Activated CD4-positive, alpha-beta T cell treated with anti-CD3 and anti-CD28 coated beads, Interleukin-2, Interleukin-4, amounts not matched to agents 100 ng/mL and 50 ng/mL, durations not matched to agents 16 hours and 8 hours (primary cell): ENCODE measurements at regions not wholly inside any gene's neighbourhood (a gene's known extent, or its start where the extent isn't known, plus 50 kb on each side); places are given as distances from the start of the nearest gene placed in this dataset.

Source experiments
- DNase-seq: peaks from one replicate; pipeline ENCODE4 v3.0.0-alpha.2; 2020; ENCODE audit warnings: low spot score

- DNase-seq, result no peak
Measured at GRCh38 chr3:181660337-181660736, 51.4 kb upstream of the SOX2 start.

- DNase-seq, result no peak
Measured at GRCh38 chr3:181637456-181637855, 74.3 kb upstream of the SOX2 start.

GRCh38 chr3:181637056-181637455, 74.7 kb upstream of the SOX2 start:
- DNase-seq, result no peak

- DNase-seq, result no peak
Measured at GRCh38 chr3:181635141-181635540, 76.6 kb upstream of the SOX2 start.

DNA sequence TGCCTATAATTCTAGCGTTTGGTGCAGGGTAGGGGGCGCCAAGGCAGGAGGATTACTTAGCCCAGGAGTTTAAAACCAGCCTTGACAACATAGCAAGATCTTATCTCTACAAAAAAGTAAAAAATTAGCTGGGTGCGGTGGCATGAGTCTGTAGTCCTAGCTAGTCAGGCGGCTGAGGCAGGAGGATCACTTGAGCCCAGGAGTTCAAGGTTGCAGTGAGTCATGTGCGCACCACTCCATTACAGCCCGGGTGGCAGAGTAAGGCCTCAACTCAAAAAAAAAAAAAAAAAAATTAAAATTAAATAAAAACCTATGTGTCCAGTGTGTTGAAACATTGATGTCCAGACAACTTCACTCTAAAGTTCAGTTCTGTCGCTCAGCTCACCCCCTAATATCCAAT, 78.2 kb upstream of the SOX2 start:
- DNase-seq, result no peak

DNA sequence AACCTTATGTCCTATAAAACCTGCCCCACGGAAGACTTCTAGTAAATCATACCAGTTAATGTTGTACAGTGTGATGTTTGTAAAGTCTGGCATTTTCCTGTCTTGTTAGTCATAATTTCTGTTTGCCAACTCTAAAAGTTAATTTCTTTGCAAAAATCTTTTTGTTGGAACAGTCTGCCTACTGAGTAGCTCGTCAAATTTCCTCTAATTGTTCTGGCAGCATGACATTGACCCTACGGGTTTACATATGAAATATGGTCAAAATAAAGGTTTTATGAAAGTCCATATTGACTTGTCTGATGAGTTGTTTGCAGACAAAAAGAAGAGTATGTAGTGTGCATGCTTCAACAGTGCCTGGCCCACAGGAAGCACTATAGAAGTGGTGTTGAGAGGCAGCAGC, 79.8 kb upstream of the SOX2 start:
- no peak for DNase-seq

- no peak for DNase-seq
Measured at GRCh38 chr3:181630853-181631252, 80.9 kb upstream of the SOX2 start.

GRCh38 chr3:181629711-181630110, 82.0 kb upstream of the SOX2 start:
- no peak for DNase-seq

- no peak for DNase-seq
Measured at GRCh38 chr3:181629029-181629428, 82.7 kb upstream of the SOX2 start.

- DNase-seq, result no peak
Measured at GRCh38 chr3:181628384-181628783, 83.3 kb upstream of the SOX2 start.

DNA sequence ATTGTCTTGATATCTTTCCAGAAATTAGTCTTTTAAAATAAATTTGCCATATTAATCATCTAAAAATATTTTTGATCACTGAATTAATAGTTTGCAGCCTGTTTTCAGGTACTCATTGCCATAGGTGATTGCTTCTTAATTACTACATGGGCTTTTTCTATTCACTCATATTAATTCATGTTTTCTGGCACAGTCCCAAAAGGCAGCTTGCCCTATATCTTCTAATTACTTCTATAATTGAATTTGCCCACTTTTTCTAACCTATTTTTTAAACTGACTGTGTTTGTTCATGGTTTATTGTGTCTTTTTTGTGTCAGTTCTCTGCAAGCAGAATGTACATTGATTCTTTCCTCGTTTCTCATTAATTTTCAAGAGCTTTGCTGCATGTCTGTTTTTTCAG, 85.7 kb upstream of the SOX2 start:
- no peak for DNase-seq

DNA sequence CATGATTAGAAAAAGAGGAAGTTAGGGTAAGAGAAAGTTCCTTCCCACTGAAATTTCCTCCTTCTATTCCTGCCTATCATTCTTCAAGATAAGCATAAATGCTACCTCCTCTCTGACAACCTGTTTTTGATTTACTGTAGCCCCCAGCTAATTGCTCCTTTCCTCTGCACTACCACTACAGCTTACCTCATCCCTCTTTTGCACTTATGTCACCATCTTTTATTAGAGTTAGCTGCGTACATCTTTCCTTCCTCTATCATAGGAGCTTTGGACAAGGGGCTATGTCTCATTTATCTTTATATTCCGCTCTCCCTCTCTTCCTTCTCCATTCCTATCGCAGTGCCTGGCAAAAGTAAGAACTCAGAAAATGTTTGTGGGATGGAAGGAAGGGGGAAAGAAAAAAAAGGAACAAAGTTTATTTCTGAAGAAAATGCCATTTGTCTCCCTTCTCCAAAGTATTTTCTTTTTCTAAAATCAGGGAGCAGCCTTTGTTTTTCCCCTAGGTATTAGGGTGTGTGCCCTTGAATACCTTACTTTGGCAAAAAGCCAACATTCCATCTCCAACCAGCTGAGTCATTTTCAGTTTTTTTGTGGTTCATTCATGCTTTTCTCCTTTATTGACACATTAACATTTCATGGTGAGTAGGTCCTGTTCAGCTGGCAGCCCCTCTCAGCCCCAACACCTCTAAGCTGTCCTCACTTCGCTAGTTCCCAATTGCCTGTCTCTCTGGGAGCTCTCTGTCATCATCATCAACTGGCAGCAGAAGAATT, 87.6 kb upstream of the SOX2 start:
- no peak for DNase-seq

DNA sequence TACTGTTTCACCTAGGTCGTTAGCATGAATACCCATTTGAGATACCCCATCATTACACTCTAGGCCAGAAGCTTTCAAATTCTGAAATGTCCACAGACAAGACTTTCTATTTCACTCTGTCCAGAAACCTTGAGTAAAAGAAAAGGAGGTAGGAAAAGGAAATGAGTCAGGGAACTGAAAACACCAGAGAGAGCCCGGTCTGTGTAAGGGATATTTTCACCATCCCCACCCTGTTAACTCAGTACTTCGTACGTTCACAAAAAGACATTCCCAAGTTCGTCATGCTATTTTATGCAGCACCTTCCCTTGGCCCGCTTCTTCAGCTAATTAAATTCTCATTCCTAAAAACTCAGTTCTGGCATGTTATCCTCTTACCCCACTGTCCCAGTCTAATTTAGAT, 89.4 kb upstream of the SOX2 start:
- no peak for DNase-seq

GRCh38 chr3:181619897-181620296, 91.8 kb upstream of the SOX2 start:
- no peak for DNase-seq

GRCh38 chr3:181618260-181618659, 93.5 kb upstream of the SOX2 start:
- no peak for DNase-seq

GRCh38 chr3:181616088-181617070, 95.3 kb upstream of the SOX2 start:
- DNase-seq, result no peak

DNA sequence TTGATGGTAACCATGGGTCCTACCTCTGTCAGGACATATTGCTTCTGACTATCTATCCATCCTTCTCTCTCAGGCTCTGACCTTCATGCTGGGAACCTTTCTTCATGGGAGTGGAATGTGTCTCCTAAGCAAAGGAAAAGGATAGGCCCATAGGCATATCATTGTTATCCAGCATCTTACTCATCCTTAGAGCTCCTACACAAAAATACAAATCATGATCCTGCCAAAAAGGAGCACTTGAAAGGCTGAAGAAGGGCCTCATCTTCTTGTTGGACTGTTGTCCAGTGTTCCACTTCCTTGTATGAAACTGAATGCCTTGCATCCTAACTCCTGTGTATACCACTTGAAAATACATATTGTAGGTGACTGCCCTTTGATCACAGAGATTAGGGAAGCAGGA, 96.1 kb upstream of the SOX2 start:
- DNase-seq, result no peak

DNA sequence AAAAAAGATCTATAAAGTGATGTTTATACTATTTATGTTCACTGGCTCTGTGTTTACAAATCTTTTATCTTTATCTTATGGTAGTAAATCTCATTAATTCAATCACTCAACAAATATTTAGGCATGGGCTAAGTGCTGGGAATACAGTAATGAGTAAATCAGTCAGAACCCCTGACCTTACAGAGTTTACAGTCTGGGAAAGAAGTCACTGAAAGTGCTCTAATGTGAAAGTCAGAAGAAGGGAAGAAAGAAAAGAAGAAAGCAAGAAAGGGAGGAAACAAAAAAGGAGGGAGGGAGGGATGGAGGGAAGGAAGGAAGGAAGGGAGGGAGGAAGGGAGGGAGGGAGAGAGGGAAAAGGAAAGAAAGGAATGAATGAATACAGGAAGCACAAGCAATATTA, 96.8 kb upstream of the SOX2 start:
- DNase-seq, result no peak

DNA sequence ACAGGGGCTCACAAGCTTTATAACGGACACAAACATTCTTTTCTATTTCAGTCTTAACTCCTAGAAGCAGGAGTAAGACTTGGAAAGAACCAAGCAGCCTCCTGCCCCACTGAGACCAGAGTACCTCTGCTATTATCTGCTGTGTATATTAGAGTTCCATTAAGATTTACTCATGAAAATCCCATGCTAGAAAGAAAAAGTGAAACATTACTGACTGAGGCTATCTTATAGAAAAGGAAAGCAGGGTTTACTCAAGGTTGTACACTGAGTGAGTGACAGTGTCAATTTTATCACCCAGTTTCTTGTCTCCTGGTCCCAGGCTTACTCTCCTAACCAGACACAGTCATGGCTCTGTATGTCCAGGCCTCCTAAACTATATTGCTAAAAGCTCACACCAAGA, 97.9 kb upstream of the SOX2 start:
- no peak for DNase-seq

DNA sequence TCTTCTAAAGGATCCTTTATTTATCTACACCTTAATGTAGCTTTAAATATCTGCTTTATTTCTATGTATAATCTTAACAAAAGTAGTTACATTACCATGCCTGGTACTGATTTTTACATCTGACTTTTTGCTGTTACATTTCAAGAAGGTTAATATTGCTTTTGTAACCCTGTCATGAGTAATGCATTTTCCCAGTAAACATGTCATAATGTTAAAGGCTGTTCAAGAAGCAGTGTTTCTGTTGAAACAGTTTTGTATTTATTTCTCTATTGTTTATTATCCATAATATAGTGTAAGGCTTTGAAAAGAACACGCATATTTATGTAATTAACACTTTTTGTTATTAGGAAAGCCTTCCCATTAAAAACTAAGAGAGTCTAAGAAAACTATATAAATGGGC, 98.5 kb upstream of the SOX2 start:
- DNase-seq, result no peak

DNA sequence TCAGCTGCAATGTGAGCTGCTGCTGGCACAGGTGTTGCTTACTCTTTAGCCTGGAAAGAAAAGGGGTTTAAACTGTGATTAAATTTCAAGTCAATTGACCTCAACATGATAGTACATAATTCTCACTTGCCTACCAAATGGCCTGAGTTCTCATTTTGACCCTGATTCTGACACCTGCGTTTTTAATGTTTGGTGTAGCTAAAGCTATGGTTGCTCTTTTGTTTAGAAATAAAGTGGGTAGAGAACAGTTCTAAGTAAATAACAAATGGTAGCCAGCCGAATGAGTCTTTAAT, 100.8 kb upstream of the SOX2 start:
- no peak for DNase-seq

GRCh38 chr3:181610083-181610972, 101.4 kb upstream of the SOX2 start:
- DNase-seq, result no peak
